Loucy (cell line): ENCODE measurements at regions not wholly inside any gene's neighbourhood (a gene's known extent, or its start where the extent isn't known, plus 50 kb on each side); places are given as distances from the start of the nearest gene placed in this dataset.
"Not testable (repeated sequence)": the region's sequence is repeated elsewhere in the genome, so short reads cannot be mapped to it uniquely, and the experiment has no call there.

Experiments
- H2AFZ ChIP-seq: fragments of 200-600 bp; sonication (generic); 2 replicates; pipeline ENCODE4 v1.6.0; 2016; ENCODE audit warnings: antibody characterized with exemption, mild to moderate bottlenecking, low read length, moderate library complexity
- H3F3A ChIP-seq: fragments of 200-600 bp; 2 replicates; pipeline ENCODE4 v1.6.0; 2016; ENCODE audit warnings: antibody characterized with exemption, low read depth, mild to moderate bottlenecking
- H3K27me3 ChIP-seq: fragments of 200-600 bp; sonication (generic); 2 replicates; pipeline ENCODE4 v1.6.1; 2014; ENCODE audit warnings: low read length, mild to moderate bottlenecking; ENCODE audit not compliant: insufficient read depth, poor library complexity, severe bottlenecking
- H3K36me3 ChIP-seq: fragments of 200-600 bp; sonication (generic); 2 replicates; pipeline ENCODE4 v1.6.1; 2016; ENCODE audit warnings: low read length; ENCODE audit not compliant: insufficient read depth
- H3K4me1 ChIP-seq: fragments of 200-600 bp; sonication (generic); 2 replicates; pipeline ENCODE4 v1.5.1; 2014; ENCODE audit warnings: low read length, mild to moderate bottlenecking; ENCODE audit not compliant: insufficient read depth, poor library complexity, severe bottlenecking
- H3K4me2 ChIP-seq: fragments of 200-600 bp; sonication (generic); 2 replicates; pipeline ENCODE4 v1.6.0; 2014; ENCODE audit warnings: antibody characterized with exemption, low read length, low read depth, mild to moderate bottlenecking; ENCODE audit not compliant: poor library complexity, severe bottlenecking
- H3K4me3 ChIP-seq: fragments of 200-600 bp; sonication (generic); 2 replicates; pipeline ENCODE4 v1.5.1; 2014; ENCODE audit warnings: low read length, mild to moderate bottlenecking, mixed read lengths; ENCODE audit not compliant: poor library complexity, severe bottlenecking
- H3K79me2 ChIP-seq: fragments of 200-600 bp; sonication (generic); 2 replicates; pipeline ENCODE4 v1.6.1; 2014; ENCODE audit warnings: low read length; ENCODE audit not compliant: insufficient read depth
- H3K9ac ChIP-seq: fragments of 200-600 bp; sonication (generic); 2 replicates; pipeline ENCODE4 v1.6.0; 2014; ENCODE audit warnings: mild to moderate bottlenecking, low read depth, low read length, moderate library complexity; ENCODE audit not compliant: poor library complexity, severe bottlenecking
- H3K9me2 ChIP-seq: fragments of 200-600 bp; sonication (generic); replicated peaks from 2 replicates; pipeline ENCODE4 v1.6.1; 2016; ENCODE audit warnings: low read depth, low read length, mixed read lengths
- H3K9me3 ChIP-seq: fragments of 200-600 bp; sonication (generic); 2 replicates; pipeline ENCODE4 v1.6.1; 2014; ENCODE audit warnings: mild to moderate bottlenecking, antibody characterized with exemption, low read length, low read depth; ENCODE audit not compliant: insufficient read depth
- H4K20me1 ChIP-seq: fragments of 200-600 bp; sonication (generic); 2 replicates; pipeline ENCODE4 v1.6.0; 2014; ENCODE audit warnings: antibody characterized with exemption, low read length, mild to moderate bottlenecking; ENCODE audit not compliant: insufficient read depth, poor library complexity, severe bottlenecking
- CTCF ChIP-seq: fragments of 200-600 bp; sonication (generic); conservative IDR thresholded peaks from 2 replicates; pipeline ENCODE4 v1.5.1; 2014; ENCODE audit warnings: mild to moderate bottlenecking, antibody characterized with exemption, low read length
- EZH2phosphoT487 ChIP-seq: fragments of 200-600 bp; IDR thresholded peaks from 2 replicates; pipeline ENCODE4 v1.6.1; 2018; ENCODE audit warnings: antibody characterized with exemption, mild to moderate bottlenecking, moderate library complexity, borderline replicate concordance

GRCh38 chr13:109981000-109981399 is 194.6 kb upstream of the IRS2 start:
- no peak overlapping the region for H3K4me3 ChIP-seq
- H4K20me1 ChIP-seq = no peaks in the 10 kb centered on the region
- H3K36me3 ChIP-seq = no peaks in the 10 kb centered on the region
- H3K4me1 ChIP-seq = no peaks in the 10 kb centered on the region
- H3K79me2 ChIP-seq = no peaks in the 10 kb centered on the region
- H3K4me2 ChIP-seq = no peak overlapping the region
- no peak for TF ChIP-seq CTCF
- no peak for TF ChIP-seq EZH2phosphoT487
- H3K27me3 ChIP-seq = no peaks in the 10 kb centered on the region
- no peaks in the 10 kb centered on the region for H3F3A ChIP-seq
- H3K9me2 ChIP-seq = no peaks in the 10 kb centered on the region
- no peaks in the 10 kb centered on the region; the same call in 1 of the 2 replicates for H3K9me3 ChIP-seq
- H2AFZ ChIP-seq = no peak overlapping the region
- H3K9ac ChIP-seq = no peak overlapping the region

- not testable (repeated sequence) for H3K4me1 ChIP-seq, H3K9ac ChIP-seq, H3K9me2 ChIP-seq, H4K20me1 ChIP-seq, H3K36me3 ChIP-seq, H3K4me3 ChIP-seq, H3F3A ChIP-seq, H3K4me2 ChIP-seq, H3K79me2 ChIP-seq, H2AFZ ChIP-seq, H3K27me3 ChIP-seq, H3K9me3 ChIP-seq
These were observed 193.3 kb upstream of the IRS2 start for GRCh38 chr13:109979676-109980075.

- Histone ChIP-seq H4K20me1 (no peaks in the 10 kb centered on the region), H3K4me1 (no peaks in the 10 kb centered on the region), H3K9ac (no peak overlapping the region), H3K9me2 (no peaks in the 10 kb centered on the region), H3K27me3 (no peaks in the 10 kb centered on the region), H3K9me3 (no peaks in the 10 kb centered on the region; the same call in 1 of the 2 replicates), H3K36me3 (no peaks in the 10 kb centered on the region), H2AFZ (no peak overlapping the region), H3K4me3 (no peak overlapping the region), H3K4me2 (no peak overlapping the region), H3F3A (no peaks in the 10 kb centered on the region), H3K79me2 (no peaks in the 10 kb centered on the region)
- TF ChIP-seq EZH2phosphoT487 = no peak
- TF ChIP-seq CTCF = no peak
These were observed 192.8 kb upstream of the IRS2 start for GRCh38 chr13:109979228-109979627.

GRCh38 chr13:109977212-109977968 is 191.0 kb upstream of the IRS2 start:
- Histone ChIP-seq H3K4me3 (no peak overlapping the region), H3K4me2 (no peak overlapping the region), H3K9me3 (no peaks in the 10 kb centered on the region; the same call in 1 of the 2 replicates), H3K9me2 (no peaks in the 10 kb centered on the region), H3K9ac (no peak overlapping the region), H3F3A (no peaks in the 10 kb centered on the region), H3K4me1 (no peaks in the 10 kb centered on the region), H3K27me3 (no peaks in the 10 kb centered on the region), H3K79me2 (no peaks in the 10 kb centered on the region), H3K36me3 (no peaks in the 10 kb centered on the region), H4K20me1 (no peaks in the 10 kb centered on the region), H2AFZ (no peak overlapping the region)
- no peak for TF ChIP-seq EZH2phosphoT487
- TF ChIP-seq CTCF = no peak
